HG03139 (cell line): ENCODE measurements at regions not wholly inside any gene's neighbourhood (a gene's known extent, or its start where the extent isn't known, plus 50 kb on each side); places are given as distances from the start of the nearest gene placed in this dataset.

Experiments used
- ATAC-seq: cut with Tn5 transposase; IDR thresholded peaks from one replicate; pipeline ENCODE4 v1.9.1; 2021; ENCODE audit not compliant: unreplicated experiment

GRCh38 chr12:124459852-124460645 is 107.4 kb downstream of the NCOR2 start:
- ATAC-seq = no peak

- ATAC-seq = no peak
Measured at GRCh38 chr12:124458992-124459851, 108.2 kb downstream of the NCOR2 start.

- ATAC-seq = no peak
Measured at GRCh38 chr12:124458220-124458991, 109.0 kb downstream of the NCOR2 start.

- no peak for ATAC-seq
Measured at GRCh38 chr12:124457287-124458219, 109.9 kb downstream of the NCOR2 start.

GRCh38 chr12:124456652-124457152 is 110.7 kb downstream of the NCOR2 start:
- ATAC-seq = no peak

- ATAC-seq = no peak
Measured at GRCh38 chr12:124456133-124456651, 111.2 kb downstream of the NCOR2 start.

GRCh38 chr12:124455336-124455735 is 112.1 kb downstream of the NCOR2 start:
- ATAC-seq = no peak

GRCh38 chr12:124454735-124455134 is 112.7 kb downstream of the NCOR2 start:
- ATAC-seq = no peak

GRCh38 chr12:124454352-124454725 is 113.1 kb downstream of the NCOR2 start:
- no peak for ATAC-seq

GRCh38 chr12:124453419-124454351 is 113.7 kb downstream of the NCOR2 start:
- peak; percentile 62 for ATAC-seq

GRCh38 chr12:124452576-124453331 is 114.7 kb downstream of the NCOR2 start:
- no peak for ATAC-seq

- no peak for ATAC-seq
Measured at GRCh38 chr12:124451637-124452243, 115.7 kb downstream of the NCOR2 start.

- no peak for ATAC-seq
Measured at GRCh38 chr12:124451016-124451415, 116.4 kb downstream of the NCOR2 start.

GRCh38 chr12:124450376-124450750 is 117.0 kb downstream of the NCOR2 start:
- no peak for ATAC-seq

- ATAC-seq = no peak
Measured at GRCh38 chr12:124449623-124450375, 117.6 kb downstream of the NCOR2 start.

- no peak for ATAC-seq
Measured at GRCh38 chr12:124448955-124449622, 118.3 kb downstream of the NCOR2 start.
